Skeletal muscle cell (primary cell): ENCODE measurements at regions not wholly inside any gene's neighbourhood (a gene's known extent, or its start where the extent isn't known, plus 50 kb on each side); places are given as distances from the start of the nearest gene placed in this dataset.

ENCODE experiments used
- DNase-seq: peaks from one replicate; pipeline ENCODE4 v3.0.0-alpha.2; 2010; ENCODE audit warnings: low read depth
- H3K4me3 ChIP-seq: 2 replicates; pipeline ENCODE4 v1.5.1; 2011; ENCODE audit warnings: low read depth, mild to moderate bottlenecking, control low read depth, low read length, moderate library complexity

- H3K4me3 ChIP-seq = no peak overlapping the region
- no peak for DNase-seq
Observed at GRCh38 chr13:91166714-91167511, 180.6 kb upstream of the MIR17HG start.

GRCh38 chr13:91167706-91168385, 179.6 kb upstream of the MIR17HG start:
- no peak for DNase-seq
- H3K4me3 ChIP-seq = no peak overlapping the region

GRCh38 chr13:91168386-91168711, 179.1 kb upstream of the MIR17HG start:
- no peak overlapping the region for H3K4me3 ChIP-seq
- DNase-seq = no peak

- DNase-seq = no peak
- H3K4me3 ChIP-seq = no peak overlapping the region
Observed at GRCh38 chr13:91169321-91170050, 178.0 kb upstream of the MIR17HG start.

GRCh38 chr13:91172160-91172559, 175.3 kb upstream of the MIR17HG start:
- DNase-seq = no peak
- H3K4me3 ChIP-seq = no peak overlapping the region

- peak overlapping the region; percentile 17 for H3K4me3 ChIP-seq
- no peak for DNase-seq
Observed at GRCh38 chr13:91174886-91175501, 172.5 kb upstream of the MIR17HG start.

GRCh38 chr13:91178099-91178498, 169.4 kb upstream of the MIR17HG start:
- DNase-seq = no peak
- H3K4me3 ChIP-seq = no peak overlapping the region

GRCh38 chr13:91181892-91182291, 165.6 kb upstream of the MIR17HG start:
- DNase-seq = no peak
- no peak overlapping the region for H3K4me3 ChIP-seq

GRCh38 chr13:91184244-91184926, 163.1 kb upstream of the MIR17HG start:
- no peak for DNase-seq
- H3K4me3 ChIP-seq = no peak overlapping the region

GRCh38 chr13:91185294-91185863, 162.1 kb upstream of the MIR17HG start:
- DNase-seq = no peak
- no peak overlapping the region for H3K4me3 ChIP-seq

- H3K4me3 ChIP-seq = no peak overlapping the region
- no peak for DNase-seq
Observed at GRCh38 chr13:91187522-91187921, 160.0 kb upstream of the MIR17HG start.

GRCh38 chr13:91189506-91189905, 158.0 kb upstream of the MIR17HG start:
- no peak overlapping the region for H3K4me3 ChIP-seq
- DNase-seq = no peak

- no peak for DNase-seq
- no peak overlapping the region for H3K4me3 ChIP-seq
Observed at GRCh38 chr13:91193358-91193757, 154.1 kb upstream of the MIR17HG start.

- no peak overlapping the region for H3K4me3 ChIP-seq
- DNase-seq = no peak
Observed at GRCh38 chr13:91195789-91196188, 151.7 kb upstream of the MIR17HG start.

- no peak overlapping the region for H3K4me3 ChIP-seq
- DNase-seq = no peak
Observed at GRCh38 chr13:91196958-91197357, 150.5 kb upstream of the MIR17HG start.

GRCh38 chr13:91199866-91200265, 147.6 kb upstream of the MIR17HG start:
- H3K4me3 ChIP-seq = no peak overlapping the region
- DNase-seq = no peak

GRCh38 chr13:91200486-91200885, 147.0 kb upstream of the MIR17HG start:
- no peak for DNase-seq

GRCh38 chr13:91203430-91203829, 144.1 kb upstream of the MIR17HG start:
- H3K4me3 ChIP-seq = no peak overlapping the region
- DNase-seq = no peak

More at GRCh38 chr13:91200486-91200885, 147.0 kb upstream of the MIR17HG start:
- H3K4me3 ChIP-seq = no peak overlapping the region

- H3K4me3 ChIP-seq = no peak overlapping the region
- no peak for DNase-seq
Observed at GRCh38 chr13:91207261-91207660, 140.2 kb upstream of the MIR17HG start.
